ENCODE measurements at regions not wholly inside any gene's neighbourhood (a gene's known extent, or its start where the extent isn't known, plus 50 kb on each side); places are given as distances from the start of the nearest gene placed in this dataset.

GRCh38 chr6:40931931-40932330 lies 107.1 kb downstream of the UNC5CL start:
- H4K20me1 ChIP-seq: no peaks in the 10 kb centered on the region
- no peaks in the 10 kb centered on the region for H3K27me3 ChIP-seq
- no peaks in the 10 kb centered on the region for H3K36me3 ChIP-seq
- no peak overlapping the region for H3K4me3 ChIP-seq
- peaks cover 0 to 2% (median under 1%) of the 10 kb centered on the region in 10 experiments; a peak in 5 of 20 replicates for H3K4me1 ChIP-seq
- no peak overlapping the region for H3K9ac ChIP-seq
- H3K27ac ChIP-seq: no peak overlapping the region
- no peaks in the 10 kb centered on the region for H3K9me3 ChIP-seq (replicated peaks in 1 of 11)
- no peak for TF ChIP-seq Cebpa-rat (IDR thresholded peaks at IDR 0.05)
- no peak overlapping the region for H3K4me2 ChIP-seq

- no peak overlapping the region for H3K4me2 ChIP-seq
- no peaks in the 10 kb centered on the region for H3K27me3 ChIP-seq
- H3K4me3 ChIP-seq: no peak overlapping the region
- no peak for TF ChIP-seq Cebpa-rat (IDR thresholded peaks at IDR 0.05)
- H3K4me1 ChIP-seq: peaks cover 0 to 3% (median 0%) of the 10 kb centered on the region in 10 experiments; a peak in 4 of 20 replicates
- H3K36me3 ChIP-seq: no peaks in the 10 kb centered on the region
- no peak overlapping the region for H3K27ac ChIP-seq
- no peaks in the 10 kb centered on the region for H4K20me1 ChIP-seq
- H3K9ac ChIP-seq: no peak overlapping the region
- H3K9me3 ChIP-seq (replicated peaks in 1 of 11): no peaks in the 10 kb centered on the region
Measured at GRCh38 chr6:40930555-40930954, 108.5 kb downstream of the UNC5CL start.

- H3K4me3 ChIP-seq: no peak overlapping the region
- H3K27me3 ChIP-seq: no peaks in the 10 kb centered on the region
- H3K4me2 ChIP-seq: no peak overlapping the region
- peaks cover 0 to 8% (median 0%) of the 10 kb centered on the region in 10 experiments; a peak in 7 of 20 replicates for H3K4me1 ChIP-seq
- H4K20me1 ChIP-seq: no peaks in the 10 kb centered on the region
- H3K36me3 ChIP-seq: no peaks in the 10 kb centered on the region
- no peak overlapping the region for H3K9ac ChIP-seq
- no peak for TF ChIP-seq Cebpa-rat (IDR thresholded peaks at IDR 0.05)
- no peak overlapping the region for H3K27ac ChIP-seq
- no peaks in the 10 kb centered on the region for H3K9me3 ChIP-seq (replicated peaks in 1 of 11)
Measured at GRCh38 chr6:40930045-40930444, 109.0 kb downstream of the UNC5CL start.

- H3K4me2 ChIP-seq: no peak overlapping the region
- H3K9ac ChIP-seq: no peak overlapping the region
- H3K4me1 ChIP-seq: peaks cover 0 to 17% (median 1%) of the 10 kb centered on the region in 10 experiments; a peak in 10 of 20 replicates
- H4K20me1 ChIP-seq: no peaks in the 10 kb centered on the region
- no peak for TF ChIP-seq Cebpa-rat (IDR thresholded peaks at IDR 0.05)
- H3K4me3 ChIP-seq: no peak overlapping the region
- H3K36me3 ChIP-seq: no peaks in the 10 kb centered on the region
- no peaks in the 10 kb centered on the region for H3K9me3 ChIP-seq (replicated peaks in 1 of 11)
- H3K27ac ChIP-seq: no peak overlapping the region
- no peaks in the 10 kb centered on the region for H3K27me3 ChIP-seq
Measured at GRCh38 chr6:40929176-40929575, 109.8 kb downstream of the UNC5CL start.

GRCh38 chr6:40928763-40929162 lies 110.3 kb downstream of the UNC5CL start:
- no peaks in the 10 kb centered on the region for H3K9me3 ChIP-seq (replicated peaks in 1 of 11)

GRCh38 chr6:40928307-40928706 lies 110.7 kb downstream of the UNC5CL start:
- Histone ChIP-seq H3K27ac (no peak overlapping the region), H3K4me3 (no peak overlapping the region), H3K9me3 (replicated peaks in 1 of 11) (no peaks in the 10 kb centered on the region), H3K9ac (no peak overlapping the region), H3K4me1 (peaks cover 5 to 21% (median 10%) of the 10 kb centered on the region in 10 experiments; a peak in 16 of 20 replicates), H3K4me2 (no peak overlapping the region), H3K36me3 (no peaks in the 10 kb centered on the region), H4K20me1 (no peaks in the 10 kb centered on the region), H3K27me3 (no peaks in the 10 kb centered on the region)
- no peak for TF ChIP-seq Cebpa-rat (IDR thresholded peaks at IDR 0.05)

More at GRCh38 chr6:40928763-40929162, 110.3 kb downstream of the UNC5CL start:
- Histone ChIP-seq H3K9ac (no peak overlapping the region), H3K4me3 (no peak overlapping the region), H3K36me3 (no peaks in the 10 kb centered on the region), H4K20me1 (no peaks in the 10 kb centered on the region), H3K27ac (no peak overlapping the region), H3K4me1 (peaks cover 2 to 21% (median 5%) of the 10 kb centered on the region in 10 experiments; a peak in 16 of 20 replicates), H3K4me2 (no peak overlapping the region), H3K27me3 (no peaks in the 10 kb centered on the region)
- TF ChIP-seq Cebpa-rat (IDR thresholded peaks at IDR 0.05): no peak

GRCh38 chr6:40925341-40925740 lies 113.7 kb downstream of the UNC5CL start:
- Histone ChIP-seq H4K20me1 (no peaks in the 10 kb centered on the region), H3K9ac (no peak overlapping the region), H3K4me1 (peaks cover 5 to 21% (median 10%) of the 10 kb centered on the region in 10 experiments; a peak in 16 of 20 replicates), H3K36me3 (no peaks in the 10 kb centered on the region), H3K4me2 (peak overlapping the region in 3 of 11 experiments; percentile 17 to 40 (median 17); a peak in 3 of 22 replicates), H3K9me3 (replicated peaks in 1 of 11) (no peaks in the 10 kb centered on the region), H3K4me3 (no peak overlapping the region), H3K27ac (0 out of 22 replicates have a peak overlapping the region, but pooled peaks of 1 of the 11 experiments have one; percentile 1), H3K27me3 (no peaks in the 10 kb centered on the region)
- no peak for TF ChIP-seq Cebpa-rat (IDR thresholded peaks at IDR 0.05)

GRCh38 chr6:40924839-40925238 lies 114.2 kb downstream of the UNC5CL start:
- no peak overlapping the region for H3K9ac ChIP-seq
- peak overlapping the region in 3 of 11 experiments; percentile 17 to 40 (median 17); a peak in 4 of 22 replicates for H3K4me2 ChIP-seq
- no peaks in the 10 kb centered on the region for H3K36me3 ChIP-seq
- no peaks in the 10 kb centered on the region for H3K9me3 ChIP-seq (replicated peaks in 1 of 11)
- H3K4me1 ChIP-seq: peaks cover 5 to 21% (median 10%) of the 10 kb centered on the region in 10 experiments; a peak in 16 of 20 replicates
- no peak overlapping the region for H3K4me3 ChIP-seq
- no peaks in the 10 kb centered on the region for H3K27me3 ChIP-seq
- TF ChIP-seq Cebpa-rat (IDR thresholded peaks at IDR 0.05): no peak
- H3K27ac ChIP-seq: no peak overlapping the region
- H4K20me1 ChIP-seq: no peaks in the 10 kb centered on the region

GRCh38 chr6:40923880-40924279 lies 115.1 kb downstream of the UNC5CL start:
- no peak overlapping the region for H3K9ac ChIP-seq
- no peaks in the 10 kb centered on the region for H4K20me1 ChIP-seq
- TF ChIP-seq Cebpa-rat (IDR thresholded peaks at IDR 0.05): no peak
- H3K4me3 ChIP-seq: no peak overlapping the region
- H3K9me3 ChIP-seq (replicated peaks in 1 of 11): no peaks in the 10 kb centered on the region
- H3K4me2 ChIP-seq: peak overlapping the region in 4 of 11 experiments; percentile 0 to 31 (median 14); a peak in 5 of 22 replicates
- H3K27me3 ChIP-seq: no peaks in the 10 kb centered on the region
- peaks cover 5 to 21% (median 10%) of the 10 kb centered on the region in 10 experiments; a peak in 16 of 20 replicates for H3K4me1 ChIP-seq
- no peaks in the 10 kb centered on the region for H3K36me3 ChIP-seq
- H3K27ac ChIP-seq: no peak overlapping the region

- no peak for TF ChIP-seq Cebpa-rat (IDR thresholded peaks at IDR 0.05)
- H3K4me3 ChIP-seq: no peak overlapping the region
- H3K4me1 ChIP-seq: peaks cover 7 to 21% (median 13%) of the 10 kb centered on the region in 10 experiments; a peak in 18 of 20 replicates
- peak overlapping the region in 4 of 11 experiments; percentile 0 to 31 (median 14); a peak in 5 of 22 replicates for H3K4me2 ChIP-seq
- no peak overlapping the region for H3K27ac ChIP-seq
- H3K27me3 ChIP-seq: no peaks in the 10 kb centered on the region
- H3K36me3 ChIP-seq: no peaks in the 10 kb centered on the region
- no peak overlapping the region for H3K9ac ChIP-seq
- no peaks in the 10 kb centered on the region for H3K9me3 ChIP-seq (replicated peaks in 1 of 11)
- no peaks in the 10 kb centered on the region for H4K20me1 ChIP-seq
Measured at GRCh38 chr6:40923326-40923725, 115.7 kb downstream of the UNC5CL start.

Measured in BLaER1 treated with 17β-estradiol and CSF1 and Interleukin-3, amounts not matched to agents 10 nM and 100 nM (cell line).